ENCODE measurements at regions not wholly inside any gene's neighbourhood (a gene's known extent, or its start where the extent isn't known, plus 50 kb on each side); places are given as distances from the start of the nearest gene placed in this dataset.

DNA sequence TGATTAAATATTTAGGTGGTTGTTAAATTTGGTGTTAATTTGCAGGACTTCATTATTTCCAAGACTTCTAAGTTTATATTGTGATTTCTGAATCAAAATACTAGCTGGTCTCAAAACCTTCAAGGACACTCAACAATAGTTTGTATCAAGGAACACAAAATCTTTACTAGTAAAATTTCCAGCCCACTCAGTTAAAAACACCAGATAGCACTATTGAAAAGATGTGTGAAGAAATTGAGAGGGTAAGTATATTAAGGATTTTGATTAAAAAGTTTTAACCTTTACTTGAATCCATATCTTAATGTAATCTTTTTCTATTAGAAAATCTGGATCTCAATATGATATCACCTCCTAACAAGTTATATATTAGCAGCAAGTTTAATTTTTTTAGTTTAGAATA lies 89.3 kb upstream of the UGT8 start:
- no peaks in the 10 kb centered on the region for H3K36me3 ChIP-seq
- TF ChIP-seq, protein P1, sequence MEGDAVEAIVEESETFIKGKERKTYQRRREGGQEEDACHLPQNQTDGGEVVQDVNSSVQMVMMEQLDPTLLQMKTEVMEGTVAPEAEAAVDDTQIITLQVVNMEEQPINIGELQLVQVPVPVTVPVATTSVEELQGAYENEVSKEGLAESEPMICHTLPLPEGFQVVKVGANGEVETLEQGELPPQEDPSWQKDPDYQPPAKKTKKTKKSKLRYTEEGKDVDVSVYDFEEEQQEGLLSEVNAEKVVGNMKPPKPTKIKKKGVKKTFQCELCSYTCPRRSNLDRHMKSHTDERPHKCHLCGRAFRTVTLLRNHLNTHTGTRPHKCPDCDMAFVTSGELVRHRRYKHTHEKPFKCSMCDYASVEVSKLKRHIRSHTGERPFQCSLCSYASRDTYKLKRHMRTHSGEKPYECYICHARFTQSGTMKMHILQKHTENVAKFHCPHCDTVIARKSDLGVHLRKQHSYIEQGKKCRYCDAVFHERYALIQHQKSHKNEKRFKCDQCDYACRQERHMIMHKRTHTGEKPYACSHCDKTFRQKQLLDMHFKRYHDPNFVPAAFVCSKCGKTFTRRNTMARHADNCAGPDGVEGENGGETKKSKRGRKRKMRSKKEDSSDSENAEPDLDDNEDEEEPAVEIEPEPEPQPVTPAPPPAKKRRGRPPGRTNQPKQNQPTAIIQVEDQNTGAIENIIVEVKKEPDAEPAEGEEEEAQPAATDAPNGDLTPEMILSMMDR (IDR thresholded peaks at IDR 0.05) = no peak
- no peaks in the 10 kb centered on the region for H3K9me3 ChIP-seq
- no peaks in the 10 kb centered on the region for H3K4me1 ChIP-seq
- no peaks in the 10 kb centered on the region for H3K27me3 ChIP-seq
- H3K27ac ChIP-seq = no peak overlapping the region
- DNase-seq = no peak
- no peak overlapping the region for H3K4me3 ChIP-seq
- intact Hi-C loops (cut with DNase I) = no loop called here

DNA sequence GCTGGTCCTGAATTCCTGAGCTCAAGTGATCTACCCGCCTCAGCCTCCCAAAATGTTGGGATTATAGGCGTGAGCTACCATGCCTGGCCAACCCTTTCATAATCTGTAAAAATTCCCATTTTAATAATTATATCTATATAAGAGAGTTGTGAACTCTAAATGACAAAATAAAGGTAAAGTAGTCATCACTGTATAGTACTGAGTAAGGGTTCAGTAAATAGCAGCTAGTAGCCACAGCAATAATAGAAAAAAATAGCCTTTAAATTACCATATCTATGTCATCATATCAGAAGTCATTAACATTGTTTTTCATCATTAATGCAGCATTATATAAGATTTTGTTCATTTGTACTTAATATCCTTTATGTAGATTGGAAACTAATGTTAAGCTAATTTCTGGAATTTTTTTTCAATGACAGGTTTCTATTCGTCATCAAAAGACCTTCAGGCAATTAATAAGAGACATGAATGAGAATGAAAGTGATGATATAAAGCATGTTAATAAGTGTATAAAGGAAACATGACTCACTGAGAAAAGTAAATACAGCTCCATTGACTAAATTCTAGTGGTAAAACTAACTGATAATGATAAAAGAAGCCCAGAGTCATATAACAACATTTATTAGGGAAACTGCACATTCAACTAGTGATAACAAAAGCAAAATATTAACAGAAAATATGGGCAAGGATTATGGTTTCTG lies 85.9 kb upstream of the UGT8 start:
- 55 to 58% methylated on average over 3 of the region's 3 CpGs for WGBS, 2 donors

DNA sequence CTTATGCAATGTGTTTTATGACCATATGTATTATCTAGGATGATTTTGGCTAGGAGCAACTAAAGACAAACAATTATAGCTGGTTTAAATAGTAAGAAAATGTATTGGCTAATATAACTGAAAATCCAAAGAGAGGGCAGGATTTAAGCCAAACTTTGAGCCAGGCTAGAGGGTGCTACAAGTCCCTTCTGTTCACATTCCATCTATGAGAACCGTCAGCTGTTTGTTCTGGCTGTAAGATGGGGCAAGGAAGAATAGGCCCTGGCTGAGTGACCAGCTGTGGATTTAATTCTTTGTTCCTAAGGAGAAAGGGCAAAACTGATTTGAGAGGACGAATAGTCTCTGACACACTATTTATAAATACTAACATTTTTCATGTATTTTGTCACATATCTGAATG lies 79.2 kb upstream of the UGT8 start:
- no peak for DNase-seq
- H3K9me3 ChIP-seq = no peaks in the 10 kb centered on the region
- intact Hi-C loops (cut with DNase I) = no loop called here
- no peaks in the 10 kb centered on the region for H3K4me1 ChIP-seq
- H3K27me3 ChIP-seq = no peaks in the 10 kb centered on the region
- H3K4me3 ChIP-seq = no peak overlapping the region
- H3K27ac ChIP-seq = no peak overlapping the region
- H3K36me3 ChIP-seq = no peaks in the 10 kb centered on the region
- TF ChIP-seq, protein P1 (IDR thresholded peaks at IDR 0.05) = no peak
- TF ChIP-seq POLR2A (IDR thresholded peaks at IDR 0.05) = no peak
- WGBS, 2 donors = 37 to 43% methylated on average over 2 of the region's 2 CpGs

More for the DNA sequence above, 85.9 kb upstream of the UGT8 start:
- TF ChIP-seq, protein P1 (IDR thresholded peaks at IDR 0.05) = no peak
- no peak for TF ChIP-seq POLR2A (IDR thresholded peaks at IDR 0.05)
- no peak for DNase-seq
- no peaks in the 10 kb centered on the region for H3K27me3 ChIP-seq
- H3K4me3 ChIP-seq = no peak overlapping the region
- H3K9me3 ChIP-seq = no peaks in the 10 kb centered on the region
- no peaks in the 10 kb centered on the region for H3K4me1 ChIP-seq
- intact Hi-C loops (cut with DNase I) = no loop called here
- no peak overlapping the region for H3K27ac ChIP-seq
- no peaks in the 10 kb centered on the region for H3K36me3 ChIP-seq

DNA sequence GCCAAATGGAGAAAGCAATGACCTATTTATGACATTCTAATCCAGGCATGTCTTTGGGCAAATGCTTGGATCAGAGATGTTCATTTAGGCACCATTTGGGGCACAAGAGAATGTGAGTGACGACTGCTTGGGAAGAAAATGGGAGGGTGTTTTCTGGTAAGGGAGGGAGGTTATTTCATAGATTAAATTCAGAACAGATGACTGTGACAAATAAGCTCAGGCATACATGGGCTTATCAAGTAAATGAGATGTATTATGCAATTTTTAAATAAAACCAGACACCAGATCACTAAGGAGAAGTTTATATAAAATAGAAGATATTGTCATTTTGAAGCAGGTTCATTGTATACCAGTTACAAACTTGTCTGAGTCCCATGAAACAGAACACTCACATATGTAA lies 71.4 kb upstream of the UGT8 start:
- Histone ChIP-seq H3K36me3 (no peaks in the 10 kb centered on the region), H3K27ac (no peak overlapping the region), H3K4me3 (no peak overlapping the region), H3K27me3 (no peaks in the 10 kb centered on the region), H3K9me3 (no peaks in the 10 kb centered on the region), H3K4me1 (no peaks in the 10 kb centered on the region)
- WGBS, 2 donors = 39 to 69% methylated on average over 1 of the region's 1 CpG
- DNase-seq = no peak
- TF ChIP-seq POLR2A (IDR thresholded peaks at IDR 0.05) = no peak
- TF ChIP-seq, protein P1 (IDR thresholded peaks at IDR 0.05) = no peak
- intact Hi-C loops (cut with DNase I) = no loop called here

DNA sequence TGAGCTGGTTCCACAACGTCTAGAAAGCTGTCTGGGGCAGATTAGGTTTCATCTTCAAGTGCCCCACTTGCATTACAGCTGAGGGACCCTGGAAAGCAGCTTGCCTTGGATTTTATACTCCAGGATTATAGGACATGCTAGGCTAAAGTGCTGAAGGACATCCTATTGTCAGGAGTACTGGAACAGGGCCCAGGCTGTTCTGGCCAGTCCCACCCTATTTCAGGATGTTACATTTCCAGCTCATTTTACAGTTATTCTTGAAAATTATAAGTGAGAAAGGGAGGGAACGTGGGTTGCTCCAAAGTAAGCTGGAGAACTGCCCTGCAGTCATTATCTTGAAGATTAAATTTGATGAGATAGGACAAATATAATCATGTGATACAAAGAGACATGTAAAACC lies 71.0 kb upstream of the UGT8 start:
- intact Hi-C loops (cut with DNase I) = no loop called here
- H3K27ac ChIP-seq = no peak overlapping the region
- 10 to 22% methylated on average over 2 of the region's 2 CpGs for WGBS, 2 donors

More for the DNA sequence above, 71.0 kb upstream of the UGT8 start:
- Histone ChIP-seq H3K27me3 (no peaks in the 10 kb centered on the region), H3K4me1 (no peaks in the 10 kb centered on the region), H3K4me3 (no peak overlapping the region), H3K36me3 (no peaks in the 10 kb centered on the region), H3K9me3 (no peaks in the 10 kb centered on the region)
- TF ChIP-seq, protein P1 (IDR thresholded peaks at IDR 0.05) = no peak
- no peak for TF ChIP-seq POLR2A (IDR thresholded peaks at IDR 0.05)
- no peak for DNase-seq

All from esophagus squamous epithelium (tissue), 5 donors.